GM12865 (cell line): ENCODE measurements at regions not wholly inside any gene's neighbourhood (a gene's known extent, or its start where the extent isn't known, plus 50 kb on each side); places are given as distances from the start of the nearest gene placed in this dataset.

Experiments
- DNase-seq: peaks from one replicate; pipeline ENCODE4 v3.0.0; 2010; ENCODE audit warnings: low read depth
- H3K4me3 ChIP-seq: 2 replicates; pipeline ENCODE4 v1.5.1; 2011; ENCODE audit warnings: mild to moderate bottlenecking, low read depth, low read length, control low read depth
- TF ChIP-seq, protein P1 (sequence below): IDR thresholded peaks from 2 replicates; pipeline ENCODE4 v1.5.1; 2011; ENCODE audit warnings: low read length, control low read depth, low read depth, inconsistent platforms; ENCODE audit not compliant: insufficient read depth; ENCODE audit errors: missing control alignments

DNA sequence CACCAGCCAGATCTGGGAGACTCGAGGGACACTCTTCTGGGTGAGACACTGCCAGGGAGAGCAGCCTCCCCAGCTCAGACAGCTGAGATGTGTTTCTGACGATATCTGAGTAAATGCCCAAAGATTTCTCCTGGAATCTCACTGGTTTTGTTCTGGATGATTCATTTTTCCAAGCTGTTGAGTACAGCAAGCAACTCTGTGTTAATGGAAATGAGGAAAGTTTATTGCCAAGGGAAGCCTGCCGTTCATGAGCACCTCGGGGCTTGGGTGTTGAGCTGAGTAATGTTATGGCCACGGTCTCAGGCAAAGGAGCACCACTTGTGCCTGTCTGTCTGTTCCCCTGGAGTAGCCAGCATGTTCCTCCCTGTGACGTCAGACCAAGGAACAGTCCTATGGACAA lies 1132.4 kb downstream of the BRD1 start:
- TF ChIP-seq, protein P1, sequence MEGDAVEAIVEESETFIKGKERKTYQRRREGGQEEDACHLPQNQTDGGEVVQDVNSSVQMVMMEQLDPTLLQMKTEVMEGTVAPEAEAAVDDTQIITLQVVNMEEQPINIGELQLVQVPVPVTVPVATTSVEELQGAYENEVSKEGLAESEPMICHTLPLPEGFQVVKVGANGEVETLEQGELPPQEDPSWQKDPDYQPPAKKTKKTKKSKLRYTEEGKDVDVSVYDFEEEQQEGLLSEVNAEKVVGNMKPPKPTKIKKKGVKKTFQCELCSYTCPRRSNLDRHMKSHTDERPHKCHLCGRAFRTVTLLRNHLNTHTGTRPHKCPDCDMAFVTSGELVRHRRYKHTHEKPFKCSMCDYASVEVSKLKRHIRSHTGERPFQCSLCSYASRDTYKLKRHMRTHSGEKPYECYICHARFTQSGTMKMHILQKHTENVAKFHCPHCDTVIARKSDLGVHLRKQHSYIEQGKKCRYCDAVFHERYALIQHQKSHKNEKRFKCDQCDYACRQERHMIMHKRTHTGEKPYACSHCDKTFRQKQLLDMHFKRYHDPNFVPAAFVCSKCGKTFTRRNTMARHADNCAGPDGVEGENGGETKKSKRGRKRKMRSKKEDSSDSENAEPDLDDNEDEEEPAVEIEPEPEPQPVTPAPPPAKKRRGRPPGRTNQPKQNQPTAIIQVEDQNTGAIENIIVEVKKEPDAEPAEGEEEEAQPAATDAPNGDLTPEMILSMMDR, result no peak
- no peak overlapping the region for H3K4me3 ChIP-seq
- no peak for DNase-seq

DNA sequence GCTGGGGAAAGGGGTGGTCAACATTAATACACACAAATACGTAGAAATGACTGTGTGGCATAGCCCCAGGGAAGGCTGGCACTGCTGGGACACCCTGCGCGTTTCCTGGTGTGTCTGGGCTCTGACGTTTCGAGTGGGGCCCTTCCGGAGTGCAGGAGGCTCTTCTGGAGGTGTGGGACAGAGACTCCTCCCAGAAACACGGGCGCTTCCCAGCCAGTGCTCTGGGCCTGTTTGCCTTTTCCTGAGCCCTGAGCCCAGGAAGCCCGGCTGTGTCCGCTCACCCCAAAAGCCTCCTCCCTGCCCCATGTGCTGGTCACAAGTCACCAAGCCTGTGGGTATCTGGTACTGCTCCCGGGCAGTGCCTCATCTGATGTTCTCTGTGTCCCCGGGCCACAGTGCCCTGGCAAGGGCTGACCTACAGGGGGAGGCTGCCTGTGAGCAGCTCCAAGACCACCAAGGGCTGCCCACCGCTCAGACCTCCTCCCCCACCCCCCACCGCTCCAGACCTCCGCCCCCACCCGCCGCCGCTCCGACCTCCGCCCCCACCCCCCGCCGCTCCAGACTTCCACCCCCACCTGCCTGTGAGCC lies 1133.3 kb downstream of the BRD1 start:
- no peak overlapping the region for H3K4me3 ChIP-seq
- DNase-seq, result no peak
- TF ChIP-seq, protein P1, result no peak

DNA sequence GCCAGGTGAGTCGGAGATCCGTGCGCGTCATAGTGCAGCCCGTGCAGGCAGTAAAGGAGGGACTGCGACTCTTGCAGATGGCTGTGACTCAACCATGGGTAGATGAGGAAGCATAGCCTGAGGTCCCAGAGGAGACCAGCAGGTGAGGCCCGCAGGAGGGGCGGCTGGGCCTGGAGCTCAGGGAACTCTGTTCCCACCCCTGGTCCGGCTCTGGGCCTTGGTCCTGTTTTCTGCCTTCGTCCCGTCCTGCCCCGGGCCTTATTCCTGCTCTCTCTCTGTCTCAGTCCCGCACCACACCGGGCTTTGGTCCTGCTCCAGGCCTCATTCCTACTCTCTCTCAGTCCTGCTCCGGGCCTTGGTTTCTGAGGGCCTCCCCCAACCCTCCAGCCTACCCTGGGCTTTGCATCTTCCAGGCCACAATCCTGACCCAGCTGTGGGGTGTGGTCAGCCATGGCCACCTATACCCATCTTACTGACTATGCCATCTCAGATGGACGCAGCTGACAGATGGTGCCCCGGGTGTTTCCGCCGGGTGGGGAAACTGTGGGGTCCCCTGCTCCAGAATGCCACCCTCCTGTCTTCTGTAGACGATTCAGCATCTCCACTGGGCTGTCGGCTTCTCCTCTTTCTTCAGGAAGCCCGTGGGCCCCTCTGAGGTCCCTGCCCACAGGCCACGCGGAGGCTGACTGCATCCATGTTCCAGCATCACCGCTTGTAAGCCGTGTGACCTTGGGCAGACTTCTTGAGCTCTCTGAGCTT lies 1134.1 kb downstream of the BRD1 start:
- DNase-seq, result no peak
- TF ChIP-seq, protein P1, result no peak
- H3K4me3 ChIP-seq, result no peak overlapping the region

DNA sequence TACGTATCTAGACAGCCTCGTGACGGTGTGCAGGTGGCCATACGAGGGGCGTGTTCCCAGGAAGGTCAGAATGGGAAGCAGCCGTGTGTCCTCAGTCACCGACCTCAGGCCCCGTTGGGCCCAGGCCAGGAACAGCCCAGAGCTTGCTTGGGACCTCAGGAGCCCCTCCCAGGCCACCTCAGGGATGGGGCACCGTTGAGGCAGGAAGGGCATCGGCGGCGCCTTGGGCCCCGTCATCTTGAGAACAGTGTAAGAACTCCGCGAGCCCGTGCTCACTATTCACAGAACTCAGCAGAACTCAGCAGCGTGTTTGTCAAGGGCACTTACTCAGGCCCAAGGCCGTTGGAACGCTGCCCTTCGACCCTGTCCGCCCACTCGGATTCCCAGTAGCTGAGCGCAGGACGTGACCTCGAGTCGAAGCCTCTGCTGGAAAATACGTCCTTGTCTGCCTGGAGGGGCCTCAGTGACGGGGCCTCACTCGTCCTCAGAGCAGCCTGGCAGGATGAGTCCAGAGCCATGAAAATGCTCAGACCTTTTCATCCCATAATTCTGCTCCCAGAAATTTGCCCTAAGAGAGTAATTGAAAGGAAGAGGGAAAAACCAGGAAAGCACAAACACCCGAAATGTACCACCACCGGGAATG lies 1134.8 kb downstream of the BRD1 start:
- H3K4me3 ChIP-seq, result no peak overlapping the region
- TF ChIP-seq, protein P1, result no peak
- DNase-seq, result no peak

DNA sequence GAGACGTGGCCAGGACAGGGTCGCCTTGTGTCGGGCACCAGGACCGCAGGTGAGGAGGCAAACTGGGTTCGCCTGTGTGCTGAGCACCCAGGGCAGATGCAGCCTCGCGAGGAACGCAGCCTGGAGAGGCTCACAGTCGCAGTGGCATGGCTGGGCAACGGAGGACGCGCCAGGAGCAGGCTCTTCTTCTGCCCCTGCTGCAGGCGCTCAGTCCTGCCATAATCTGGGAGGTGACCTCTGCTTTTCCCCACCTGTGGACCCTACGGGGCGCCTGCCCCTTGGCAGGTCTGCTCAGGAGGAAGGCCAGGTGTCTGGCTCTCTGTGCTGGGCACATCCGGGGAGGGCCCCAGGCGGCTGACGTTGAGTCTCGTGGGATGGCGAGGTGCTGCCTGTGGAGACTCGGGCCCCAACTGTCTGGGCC lies 1136.2 kb downstream of the BRD1 start:
- DNase-seq, result no peak
- no peak overlapping the region for H3K4me3 ChIP-seq
- TF ChIP-seq, protein P1, result no peak

DNA sequence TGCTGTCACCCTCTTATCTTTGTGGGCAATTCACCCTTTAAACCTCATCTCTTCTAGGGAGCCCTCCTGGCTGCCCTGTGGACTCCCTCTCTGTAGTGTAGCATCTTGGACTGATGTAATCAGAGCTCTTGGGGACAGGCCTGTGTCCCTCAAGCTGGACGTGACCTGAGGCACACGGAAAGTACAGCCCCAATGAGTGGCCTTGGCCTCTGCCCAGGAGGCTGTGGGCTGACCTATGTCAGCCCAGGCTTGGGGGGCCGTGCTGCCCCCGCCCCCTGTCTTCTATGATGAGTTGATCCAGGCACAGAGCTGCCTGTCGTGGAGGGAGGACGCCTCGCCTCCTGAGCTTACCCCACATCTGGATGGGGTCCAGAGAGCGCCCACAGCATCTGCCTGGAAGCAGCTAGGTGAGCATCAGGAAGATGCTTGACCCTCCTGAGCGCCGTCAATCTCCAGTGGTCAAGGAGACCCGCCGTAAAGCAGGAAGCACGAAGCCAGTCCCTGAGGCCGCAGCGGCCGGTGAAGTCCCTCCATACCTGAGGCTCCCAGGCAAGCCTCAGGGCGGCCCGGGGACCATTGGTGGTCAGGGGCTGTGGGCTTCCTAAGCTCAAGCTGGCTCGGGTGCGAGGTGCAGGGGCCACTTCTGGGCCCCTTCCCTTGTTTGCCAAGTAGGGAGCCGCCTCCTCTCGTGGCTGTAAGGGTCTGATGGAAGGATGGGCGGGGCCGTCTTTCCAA lies 1136.9 kb downstream of the BRD1 start:
- no peak overlapping the region for H3K4me3 ChIP-seq
- DNase-seq, result no peak
- TF ChIP-seq, protein P1, result no peak
